ENCODE measurements at regions not wholly inside any gene's neighbourhood (a gene's known extent, or its start where the extent isn't known, plus 50 kb on each side); places are given as distances from the start of the nearest gene placed in this dataset.
"Not testable (repeated sequence)": the region's sequence is repeated elsewhere in the genome, so short reads cannot be mapped to it uniquely, and the experiment has no call there.

DNA sequence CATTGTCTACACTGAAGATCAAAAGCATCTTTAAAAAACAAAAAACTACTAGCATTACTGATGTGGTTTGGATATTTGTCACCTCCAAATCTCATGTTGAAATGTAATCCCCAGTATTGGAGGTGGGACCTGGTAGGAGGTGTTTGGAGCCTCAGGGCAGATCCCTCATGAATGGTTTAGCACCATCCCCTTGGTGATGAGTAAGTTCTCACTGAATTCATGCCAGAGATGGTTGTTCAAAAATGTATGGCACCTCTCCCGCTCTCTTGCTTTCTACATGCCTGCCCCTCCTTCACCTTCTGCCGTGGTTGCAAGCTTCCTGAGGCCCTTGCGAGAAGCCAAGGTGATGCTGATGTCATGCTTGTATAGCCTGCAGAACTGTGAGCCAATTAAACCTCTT, 136.6 kb upstream of the FHIT start:
- Mint-ChIP-seq H3K4me3 (no peak overlapping the region), H3K27ac (no peak overlapping the region), H3K27me3 (peaks cover 10% of the 10 kb centered on the region), H3K36me3 (ENCODE audit: low read depth) (no peaks in the 10 kb centered on the region), H3K4me1 (no peaks in the 10 kb centered on the region), H3K9me3 (ENCODE audit: low read depth) (peaks cover 6% of the 10 kb centered on the region)
- CTCF ChIA-PET = no interaction called here
- intact Hi-C loops (cut with DNase I, micrococcal nuclease) = loop anchor here in 1 of 2 experiments (10.0 kb wide), 1 partner anchor 797 kb away; no protein-coding TSS in a partner anchor
- POLR2A ChIA-PET = no interaction called here
- DNase-seq = peak; percentile 8
- ATAC-seq = peak; percentile 36

- peaks cover 12% of the 10 kb centered on the region for H3K9me3 Mint-ChIP-seq (ENCODE audit: low read depth)
- POLR2A ChIA-PET; ATAC-seq; intact Hi-C loops (cut with DNase I, micrococcal nuclease); H3K4me1 Mint-ChIP-seq; H3K36me3 Mint-ChIP-seq (ENCODE audit: low read depth); H3K4me3 Mint-ChIP-seq; DNase-seq; H3K27me3 Mint-ChIP-seq; CTCF ChIA-PET; H3K27ac Mint-ChIP-seq: not testable (repeated sequence)
These were observed 142.3 kb upstream of the FHIT start for GRCh38 chr3:61393480-61393947.

DNA sequence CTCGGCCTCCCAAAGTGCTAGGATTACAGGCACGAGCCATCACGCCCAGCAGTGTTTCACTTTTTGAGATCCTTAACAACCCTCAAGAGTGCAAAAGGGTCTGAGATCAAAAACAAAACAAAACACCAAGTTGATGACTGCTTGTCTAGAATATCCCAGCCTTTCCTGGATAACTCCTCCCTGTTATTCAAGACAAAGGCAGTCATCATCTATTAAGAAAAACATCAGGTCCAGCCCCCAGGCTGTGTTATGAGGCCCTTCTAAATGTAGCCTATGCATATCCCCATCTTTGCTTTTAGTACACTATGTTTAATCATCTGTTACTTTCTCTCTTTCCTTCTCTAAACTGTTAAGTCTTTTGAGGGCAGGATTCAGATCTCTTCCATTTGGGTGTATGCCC, 150.1 kb upstream of the FHIT start:
- ATAC-seq = no peak
- Mint-ChIP-seq H3K36me3 (ENCODE audit: low read depth) (no peaks in the 10 kb centered on the region), H3K4me1 (no peaks in the 10 kb centered on the region), H3K27ac (no peak overlapping the region), H3K27me3 (peaks cover 2% of the 10 kb centered on the region), H3K9me3 (ENCODE audit: low read depth) (no peaks in the 10 kb centered on the region), H3K4me3 (no peak overlapping the region)
- intact Hi-C loops (cut with DNase I, micrococcal nuclease) = no loop called here
- ChIA-PET POLR2A (no interaction called here), CTCF (no interaction called here)
- no peak for DNase-seq

DNA sequence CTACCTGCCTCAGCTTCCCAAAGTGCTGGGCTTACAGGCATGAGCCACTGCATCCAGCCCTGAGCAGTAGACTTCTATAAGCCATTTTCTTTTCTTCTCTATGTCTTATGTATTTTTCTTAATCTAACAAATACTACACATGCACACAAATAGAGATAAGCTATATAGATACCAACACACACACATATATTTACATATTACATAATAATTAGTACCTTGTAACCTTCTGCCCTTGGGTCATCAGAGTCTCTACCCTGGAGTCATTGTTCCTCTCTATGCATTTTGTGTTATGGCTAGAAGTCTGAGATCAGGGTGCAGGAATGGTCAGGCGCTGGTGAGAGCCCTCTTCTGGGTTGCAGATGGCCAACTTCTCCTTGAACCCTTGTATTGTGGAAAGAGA, 154.0 kb upstream of the PTPRG start:
- ATAC-seq (no peak), DNase-seq (no peak)
- ChIA-PET CTCF (interaction anchor here (0.6 kb wide), 1 partner anchor 10 kb away, joined by 3 read pairs; no protein-coding TSS in a partner anchor), POLR2A (no interaction called here)
- Mint-ChIP-seq H3K4me3 (no peak overlapping the region), H3K4me1 (no peaks in the 10 kb centered on the region), H3K27me3 (peaks cover 13% of the 10 kb centered on the region), H3K36me3 (ENCODE audit: low read depth) (no peaks in the 10 kb centered on the region), H3K9me3 (ENCODE audit: low read depth) (no peaks in the 10 kb centered on the region), H3K27ac (no peak overlapping the region)
- intact Hi-C loops (cut with DNase I, micrococcal nuclease) = no loop called here

- no peak overlapping the region for H3K4me3 Mint-ChIP-seq
- H3K36me3 Mint-ChIP-seq (ENCODE audit: low read depth) = no peaks in the 10 kb centered on the region
- H3K27me3 Mint-ChIP-seq = peaks cover 13% of the 10 kb centered on the region
- no peaks in the 10 kb centered on the region for H3K4me1 Mint-ChIP-seq
- H3K27ac Mint-ChIP-seq = no peak overlapping the region
- ATAC-seq (no peak), DNase-seq (no peak)
- intact Hi-C loops (cut with DNase I, micrococcal nuclease) = no loop called here
- no peaks in the 10 kb centered on the region for H3K9me3 Mint-ChIP-seq (ENCODE audit: low read depth)
- POLR2A ChIA-PET = no interaction called here
- CTCF ChIA-PET = no interaction called here
These were observed 151.7 kb upstream of the PTPRG start for GRCh38 chr3:61409638-61410037.

DNA sequence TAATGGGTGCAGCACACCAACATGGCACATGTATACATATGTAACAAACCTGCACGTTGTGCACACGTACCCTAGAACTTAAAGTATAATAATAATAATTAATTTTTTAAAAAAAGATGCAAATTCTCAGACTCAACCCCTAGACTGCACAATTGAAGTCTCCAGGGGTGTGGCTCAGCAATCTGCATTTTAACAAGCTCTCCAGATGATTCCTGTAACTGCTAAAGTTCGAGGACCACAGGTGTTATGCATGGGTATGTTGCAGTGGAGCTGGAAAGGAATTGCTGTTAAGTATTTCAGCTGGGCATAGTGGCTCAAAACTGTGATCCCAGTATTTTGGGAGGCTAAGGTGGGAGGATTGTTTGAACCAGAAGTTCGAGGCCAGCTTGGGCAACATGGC, 151.0 kb upstream of the PTPRG start:
- H3K27me3 Mint-ChIP-seq = peaks cover 14% of the 10 kb centered on the region
- H3K9me3 Mint-ChIP-seq (ENCODE audit: low read depth); ATAC-seq; H3K36me3 Mint-ChIP-seq (ENCODE audit: low read depth); H3K4me1 Mint-ChIP-seq; DNase-seq; H3K4me3 Mint-ChIP-seq; intact Hi-C loops (cut with DNase I, micrococcal nuclease); POLR2A ChIA-PET; H3K27ac Mint-ChIP-seq; CTCF ChIA-PET: not testable (repeated sequence)

DNA sequence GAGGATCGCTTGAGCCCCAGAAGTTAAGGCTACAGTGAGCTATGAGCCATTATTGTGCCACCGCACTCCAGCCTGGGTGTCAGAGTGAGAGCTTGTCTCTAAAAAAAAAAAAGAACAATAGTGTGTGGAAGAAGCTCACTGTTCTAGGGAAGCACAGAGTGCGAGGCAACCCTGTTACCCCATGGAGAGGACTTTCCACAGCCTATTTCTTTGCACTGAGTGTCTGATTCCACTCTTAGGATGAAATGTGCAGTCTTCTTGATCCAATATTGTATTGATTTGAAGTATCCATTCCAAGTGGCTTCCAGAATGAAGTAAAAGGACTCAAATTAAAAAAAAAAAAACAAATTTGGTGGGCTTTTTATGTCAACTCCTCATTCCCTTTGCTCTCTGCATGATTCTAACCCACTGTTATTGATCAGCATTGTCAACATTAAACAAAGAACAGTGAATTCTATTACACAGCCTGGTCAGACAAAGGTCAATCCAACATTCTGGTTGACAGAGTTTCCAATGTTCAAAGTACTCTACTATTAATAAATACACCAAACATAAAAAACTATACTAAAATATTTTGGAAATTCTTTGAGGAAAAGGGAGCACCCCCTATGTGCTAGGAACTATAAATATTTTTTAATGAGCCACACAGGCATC, 150.2 kb upstream of the PTPRG start:
- intact Hi-C loops (cut with DNase I, micrococcal nuclease) = no loop called here
- ATAC-seq (no peak), DNase-seq (no peak)
- ChIA-PET POLR2A (no interaction called here), CTCF (no interaction called here)
- H3K4me3 Mint-ChIP-seq = no peak overlapping the region
- H3K27ac Mint-ChIP-seq = no peak overlapping the region
- no peaks in the 10 kb centered on the region for H3K4me1 Mint-ChIP-seq
- H3K27me3 Mint-ChIP-seq = peaks cover 14% of the 10 kb centered on the region
- H3K36me3 Mint-ChIP-seq (ENCODE audit: low read depth) = no peaks in the 10 kb centered on the region
- no peaks in the 10 kb centered on the region for H3K9me3 Mint-ChIP-seq (ENCODE audit: low read depth)

- no peak overlapping the region for H3K4me3 Mint-ChIP-seq
- ChIA-PET POLR2A (no interaction called here), CTCF (interaction anchor here (1.0 kb wide), 1 partner anchor 24 kb away, joined by 3 read pairs; no protein-coding TSS in a partner anchor)
- DNase-seq = no peak
- no peaks in the 10 kb centered on the region for H3K36me3 Mint-ChIP-seq (ENCODE audit: low read depth)
- H3K27ac Mint-ChIP-seq = no peak overlapping the region
- intact Hi-C loops (cut with DNase I, micrococcal nuclease) = no loop called here
- no peaks in the 10 kb centered on the region for H3K9me3 Mint-ChIP-seq (ENCODE audit: low read depth)
- peaks cover 10% of the 10 kb centered on the region for H3K27me3 Mint-ChIP-seq
- ATAC-seq = no peak
- H3K4me1 Mint-ChIP-seq = no peaks in the 10 kb centered on the region
These were observed 146.9 kb upstream of the PTPRG start for GRCh38 chr3:61414456-61414855.

GRCh38 chr3:61415201-61415600, 146.2 kb upstream of the PTPRG start:
- Mint-ChIP-seq H3K27ac (no peak overlapping the region), H3K4me3 (no peak overlapping the region), H3K4me1 (peaks cover 3% of the 10 kb centered on the region), H3K27me3 (peaks cover 8% of the 10 kb centered on the region), H3K36me3 (ENCODE audit: low read depth) (no peaks in the 10 kb centered on the region), H3K9me3 (ENCODE audit: low read depth) (no peaks in the 10 kb centered on the region)
- intact Hi-C loops (cut with DNase I, micrococcal nuclease) = no loop called here
- no peak for DNase-seq
- ATAC-seq = no peak
- POLR2A ChIA-PET = no interaction called here
- CTCF ChIA-PET = no interaction called here

GRCh38 chr3:61416618-61417017, 144.8 kb upstream of the PTPRG start:
- H3K9me3 Mint-ChIP-seq (ENCODE audit: low read depth) = no peaks in the 10 kb centered on the region
- ChIA-PET CTCF (interaction anchor here (0.7 kb wide), 1 partner anchor 9 kb away, joined by 3 read pairs; no protein-coding TSS in a partner anchor), POLR2A (no interaction called here)
- no peaks in the 10 kb centered on the region for H3K36me3 Mint-ChIP-seq (ENCODE audit: low read depth)
- no peak for ATAC-seq
- no peak overlapping the region for H3K27ac Mint-ChIP-seq
- intact Hi-C loops (cut with DNase I, micrococcal nuclease) = no loop called here
- no peak overlapping the region for H3K4me3 Mint-ChIP-seq
- H3K4me1 Mint-ChIP-seq = peaks cover 10% of the 10 kb centered on the region
- H3K27me3 Mint-ChIP-seq = peaks cover 7% of the 10 kb centered on the region
- DNase-seq = no peak

DNA sequence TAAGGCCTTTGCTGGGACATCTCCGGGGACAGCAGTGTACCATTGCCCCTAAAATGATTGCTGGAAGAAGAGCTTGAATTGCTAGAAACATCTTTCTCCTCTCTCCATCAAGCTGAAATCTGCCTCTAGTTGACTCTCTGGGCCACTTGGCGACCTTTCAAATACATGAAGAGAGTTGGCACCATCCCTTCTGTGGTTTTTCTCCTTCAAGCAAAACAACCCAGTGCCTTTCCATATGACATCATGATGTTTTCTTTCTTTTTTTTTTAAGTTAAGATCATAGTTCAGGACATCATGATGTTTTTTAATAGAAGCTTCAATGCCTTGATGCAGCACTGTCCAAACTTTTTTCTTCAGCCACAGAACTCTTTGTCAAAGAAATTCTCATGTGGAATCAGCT, 144.0 kb upstream of the PTPRG start:
- ATAC-seq (no peak), DNase-seq (no peak)
- intact Hi-C loops (cut with DNase I, micrococcal nuclease) = no loop called here
- Mint-ChIP-seq H3K36me3 (ENCODE audit: low read depth) (no peaks in the 10 kb centered on the region), H3K27me3 (peaks cover 5% of the 10 kb centered on the region), H3K4me1 (peaks cover 10% of the 10 kb centered on the region), H3K9me3 (ENCODE audit: low read depth) (no peaks in the 10 kb centered on the region), H3K27ac (no peak overlapping the region), H3K4me3 (no peak overlapping the region)
- ChIA-PET CTCF (interaction anchor here (0.7 kb wide), 1 partner anchor 10 kb away, joined by 3 read pairs; no protein-coding TSS in a partner anchor), POLR2A (no interaction called here)

- ChIA-PET POLR2A (no interaction called here), CTCF (no interaction called here)
- H3K4me3 Mint-ChIP-seq = no peak overlapping the region
- peak; percentile 73 for ATAC-seq
- H3K9me3 Mint-ChIP-seq (ENCODE audit: low read depth) = no peaks in the 10 kb centered on the region
- no peaks in the 10 kb centered on the region for H3K36me3 Mint-ChIP-seq (ENCODE audit: low read depth)
- H3K4me1 Mint-ChIP-seq = peaks cover 10% of the 10 kb centered on the region
- peak; percentile 8 for DNase-seq
- H3K27ac Mint-ChIP-seq = no peak overlapping the region
- peaks cover 3% of the 10 kb centered on the region for H3K27me3 Mint-ChIP-seq
- intact Hi-C loops (cut with DNase I, micrococcal nuclease) = no loop called here
These were observed 141.1 kb upstream of the PTPRG start for GRCh38 chr3:61420136-61420759.

Measured in activated CD4-positive, alpha-beta T cell treated with anti-CD3 and anti-CD28 coated beads for 36 hours (primary cell).